Hepatocyte (in vitro differentiated cells): ENCODE measurements at regions not wholly inside any gene's neighbourhood (a gene's known extent, or its start where the extent isn't known, plus 50 kb on each side); places are given as distances from the start of the nearest gene placed in this dataset.
A peak's percentile ranks its signal among the peaks of the same experiment; 100 is the strongest.

Experiments
- DNase-seq: peaks from one replicate; pipeline ENCODE4 v3.0.0-alpha.2; 2016; ENCODE audit warnings: low spot score
- H2AFZ ChIP-seq: fragments of 200-600 bp; sonication (generic); 2 replicates; pipeline ENCODE4 v1.6.0; 2016; ENCODE audit warnings: antibody characterized with exemption, mild to moderate bottlenecking
- H3K27ac ChIP-seq: fragments of 200-600 bp; sonication (generic); 2 replicates; pipeline ENCODE4 v1.5.1; 2016; ENCODE audit warnings: mild to moderate bottlenecking
- H3K27me3 ChIP-seq: fragments of 200-600 bp; sonication (generic); 2 replicates; pipeline ENCODE4 v1.6.1; 2016
- H3K36me3 ChIP-seq: fragments of 200-600 bp; sonication (generic); replicated peaks from 2 replicates; pipeline ENCODE4 v1.5.1; 2016; ENCODE audit warnings: low read depth; ENCODE audit not compliant: insufficient read depth
- H3K4me1 ChIP-seq: fragments of 200-600 bp; sonication (generic); 2 replicates; pipeline ENCODE4 v1.5.1; 2016; ENCODE audit warnings: mild to moderate bottlenecking, moderate library complexity; ENCODE audit not compliant: insufficient read depth
- H3K4me2 ChIP-seq: fragments of 200-600 bp; sonication (generic); 2 replicates; pipeline ENCODE4 v1.6.0; 2016
- H3K4me3 ChIP-seq: fragments of 200-600 bp; sonication (generic); 2 replicates; pipeline ENCODE4 v1.5.1; 2016; ENCODE audit warnings: mild to moderate bottlenecking
- H3K79me2 ChIP-seq: fragments of 200-600 bp; sonication (generic); 2 replicates; pipeline ENCODE4 v1.6.0; 2017; ENCODE audit warnings: mild to moderate bottlenecking
- H3K9me2 ChIP-seq: fragments of 200-600 bp; sonication (generic); replicated peaks from 2 replicates; pipeline ENCODE4 v1.6.0; 2017; ENCODE audit warnings: mild to moderate bottlenecking; ENCODE audit not compliant: insufficient read depth
- H3K9me3 ChIP-seq: fragments of 200-600 bp; sonication (generic); 2 replicates; pipeline ENCODE4 v1.5.1; 2016; ENCODE audit warnings: low read depth, mild to moderate bottlenecking
- H4K20me1 ChIP-seq: fragments of 200-600 bp; sonication (generic); 2 replicates; pipeline ENCODE4 v1.6.0; 2016; ENCODE audit warnings: mild to moderate bottlenecking; ENCODE audit not compliant: insufficient read depth, poor library complexity, severe bottlenecking
- CTCF ChIP-seq: fragments of 200-600 bp; sonication (generic); IDR thresholded peaks from 2 replicates; pipeline ENCODE4 v1.5.1; 2016; ENCODE audit warnings: antibody characterized with exemption, mild to moderate bottlenecking; ENCODE audit not compliant: poor library complexity
- EZH2 ChIP-seq: fragments of 200-600 bp; sonication (generic); IDR thresholded peaks from 2 replicates; pipeline ENCODE4 v1.6.1; 2016; ENCODE audit warnings: antibody characterized with exemption, mild to moderate bottlenecking, borderline replicate concordance
- EZH2phosphoT487 ChIP-seq: fragments of 200-600 bp; sonication (generic); IDR thresholded peaks from one replicate; pipeline ENCODE4 v1.6.1; 2018; ENCODE audit warnings: antibody characterized with exemption, mild to moderate bottlenecking, low read depth, moderate library complexity; ENCODE audit not compliant: unreplicated experiment, severe bottlenecking
- WGBS: methylation state at CpG from one replicate; pipeline ENCODE4 v1.1.6; 2016; ENCODE audit warnings: low lambda C conversion rate; ENCODE audit errors: missing lambda C conversion rate; 5-methylcytosine and 5-hydroxymethylcytosine counted together

GRCh38 chr18:78071776-78072175 is 822.1 kb downstream of the GALR1 start:
- no peak overlapping the region for H3K27ac ChIP-seq
- no peaks in the 10 kb centered on the region for H4K20me1 ChIP-seq
- no peaks in the 10 kb centered on the region for H3K4me1 ChIP-seq
- DNase-seq: no peak
- no peak overlapping the region for H2AFZ ChIP-seq
- H3K27me3 ChIP-seq: peaks cover 6% of the 10 kb centered on the region
- no peak overlapping the region for H3K4me3 ChIP-seq
- H3K9me2 ChIP-seq: no peaks in the 10 kb centered on the region
- H3K79me2 ChIP-seq: no peaks in the 10 kb centered on the region
- H3K36me3 ChIP-seq: no peaks in the 10 kb centered on the region
- H3K9me3 ChIP-seq: no peaks in the 10 kb centered on the region
- no peak for TF ChIP-seq EZH2phosphoT487
- no peak for TF ChIP-seq EZH2
- TF ChIP-seq CTCF: no peak
- no peak overlapping the region for H3K4me2 ChIP-seq
- 80% methylated on average over 3 of the region's 3 CpGs for WGBS

- Histone ChIP-seq H3K27ac (no peak overlapping the region), H2AFZ (no peak overlapping the region), H3K36me3 (no peaks in the 10 kb centered on the region), H3K9me3 (no peaks in the 10 kb centered on the region), H3K79me2 (no peaks in the 10 kb centered on the region), H4K20me1 (no peaks in the 10 kb centered on the region), H3K4me1 (no peaks in the 10 kb centered on the region), H3K4me2 (peak overlapping the region; percentile 6), H3K4me3 (no peak overlapping the region), H3K9me2 (no peaks in the 10 kb centered on the region), H3K27me3 (peaks cover 6% of the 10 kb centered on the region)
- no peak for DNase-seq
- WGBS: 66% methylated on average over 14 of the region's 14 CpGs
- TF ChIP-seq CTCF (no peak), EZH2phosphoT487 (no peak), EZH2 (no peak)
These were observed 822.7 kb downstream of the GALR1 start for GRCh38 chr18:78072375-78072774.

DNA sequence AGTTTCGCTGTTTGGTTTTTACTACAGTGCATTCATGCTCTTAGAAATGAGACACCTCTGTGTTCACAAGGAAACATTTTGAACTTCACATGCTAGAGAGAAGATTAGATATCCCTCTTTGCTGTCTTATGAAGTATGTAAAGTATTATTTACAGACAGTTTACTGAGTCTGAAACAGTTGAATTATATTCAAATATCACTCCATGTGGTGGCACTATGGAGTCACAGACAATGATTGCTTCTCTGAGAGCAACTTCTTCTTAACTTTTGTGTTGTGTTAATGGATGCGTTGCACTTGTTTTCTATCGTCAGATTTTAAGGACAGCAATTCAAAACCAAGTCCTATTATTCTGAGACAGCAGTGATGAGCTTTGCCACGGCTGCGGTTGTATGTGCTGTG is 823.6 kb downstream of the GALR1 start:
- Histone ChIP-seq H3K36me3 (no peaks in the 10 kb centered on the region), H2AFZ (no peak overlapping the region), H3K27me3 (peaks cover 6% of the 10 kb centered on the region), H3K27ac (no peak overlapping the region), H4K20me1 (no peaks in the 10 kb centered on the region), H3K4me1 (no peaks in the 10 kb centered on the region), H3K4me2 (no peak overlapping the region), H3K9me3 (no peaks in the 10 kb centered on the region), H3K9me2 (no peaks in the 10 kb centered on the region), H3K79me2 (no peaks in the 10 kb centered on the region), H3K4me3 (no peak overlapping the region)
- DNase-seq: peak; percentile 15
- peak; percentile 50 for TF ChIP-seq CTCF
- no peak for TF ChIP-seq EZH2phosphoT487
- no peak for TF ChIP-seq EZH2
- WGBS: 59% methylated on average over 5 of the region's 5 CpGs

- DNase-seq: no peak
- TF ChIP-seq EZH2phosphoT487 (no peak), CTCF (peak; percentile 42)
- 65% methylated on average over 12 of the region's 12 CpGs for WGBS
- no peak overlapping the region for H3K27ac ChIP-seq
- no peak overlapping the region for H2AFZ ChIP-seq
- no peaks in the 10 kb centered on the region for H3K9me2 ChIP-seq
- H3K27me3 ChIP-seq: peaks cover 6% of the 10 kb centered on the region
- H3K4me3 ChIP-seq: no peak overlapping the region
- H3K4me2 ChIP-seq: no peak overlapping the region
- no peaks in the 10 kb centered on the region for H3K9me3 ChIP-seq
- no peaks in the 10 kb centered on the region for H4K20me1 ChIP-seq
- H3K4me1 ChIP-seq: no peaks in the 10 kb centered on the region
- no peaks in the 10 kb centered on the region for H3K79me2 ChIP-seq
- H3K36me3 ChIP-seq: no peaks in the 10 kb centered on the region
These were observed 824.9 kb downstream of the GALR1 start for GRCh38 chr18:78074400-78075020.
